WTC11 (cell line): ENCODE measurements at regions not wholly inside any gene's neighbourhood (a gene's known extent, or its start where the extent isn't known, plus 50 kb on each side); places are given as distances from the start of the nearest gene placed in this dataset.

Experiments
- ATAC-seq: fragments of 200-7000 bp; cut with Tn5 transposase; 2 replicates; pipeline ENCODE4 v1.10.0; 2021; ENCODE audit warnings: mild to moderate bottlenecking, moderate library complexity
- CTCF ChIA-PET: fragments of 300-600 bp; sonication (Branson Sonifier 250); formaldehyde crosslinking; loops from one replicate; lab custom pipeline; 2021; ENCODE audit warnings: antibody characterized with exemption; lab: Charles Lee
- POLR2A ChIA-PET: fragments of 350-600 bp; sonication (Branson Sonifier 250); formaldehyde crosslinking; loops from one replicate; lab custom pipeline; 2021; ENCODE audit warnings: antibody characterized with exemption; lab: Charles Lee
- DNase-seq: peaks from one replicate; pipeline ENCODE4 v3.0.0; 2021; ENCODE audit warnings: low spot score
- H3K27ac Mint-ChIP-seq: 2 replicates; pipeline ENCODE4 v1.8.0; 2021; ENCODE audit warnings: mixed read lengths
- H3K27me3 Mint-ChIP-seq: 2 replicates; pipeline ENCODE4 v1.8.0; 2021; ENCODE audit warnings: low read depth, mild to moderate bottlenecking, moderate library complexity, mixed read lengths
- H3K36me3 Mint-ChIP-seq: 2 replicates; pipeline ENCODE4 v1.8.0; 2021; ENCODE audit warnings: mixed read lengths
- H3K4me1 Mint-ChIP-seq: 2 replicates; pipeline ENCODE4 v1.8.0; 2022; ENCODE audit warnings: mixed read lengths
- H3K4me3 Mint-ChIP-seq: 2 replicates; pipeline ENCODE4 v1.8.0; 2021; ENCODE audit warnings: mild to moderate bottlenecking, moderate library complexity, mixed read lengths
- H3K9me3 Mint-ChIP-seq: 2 replicates; pipeline ENCODE4 v1.8.0; 2021; ENCODE audit warnings: mixed read lengths
- AFF4 ChIP-seq: sonication (generic); formaldehyde crosslinking; IDR thresholded peaks from 2 replicates; pipeline ENCODE4 v1.8.1; 2023; ENCODE audit warnings: mild to moderate bottlenecking, missing genetic modification reagents, borderline replicate concordance
- ARID4B ChIP-seq: sonication (generic); formaldehyde crosslinking; IDR thresholded peaks from 2 replicates; pipeline ENCODE4 v1.8.0; 2023; ENCODE audit warnings: missing genetic modification reagents, mild to moderate bottlenecking, borderline replicate concordance
- ATF6 ChIP-seq: sonication (generic); formaldehyde crosslinking; IDR thresholded peaks from 2 replicates; pipeline ENCODE4 v1.8.1; 2023; ENCODE audit warnings: mild to moderate bottlenecking, missing genetic modification reagents
- CBFB ChIP-seq: sonication (generic); formaldehyde crosslinking; IDR thresholded peaks from 2 replicates; pipeline ENCODE4 v1.8.1; 2022; ENCODE audit warnings: mild to moderate bottlenecking, low read depth, missing genetic modification reagents
- CREB1 ChIP-seq: sonication (generic); formaldehyde crosslinking; IDR thresholded peaks from 2 replicates; pipeline ENCODE4 v1.8.0; 2023; ENCODE audit warnings: mild to moderate bottlenecking, missing genetic modification reagents
- CREM ChIP-seq: sonication (generic); formaldehyde crosslinking; IDR thresholded peaks from 2 replicates; pipeline ENCODE4 v1.8.1; 2022; ENCODE audit warnings: mild to moderate bottlenecking, missing genetic modification reagents, moderate library complexity
- ETV6 ChIP-seq: sonication (generic); formaldehyde crosslinking; IDR thresholded peaks from 2 replicates; pipeline ENCODE4 v1.8.1; 2022; ENCODE audit warnings: mild to moderate bottlenecking, missing genetic modification reagents
- GTF2I ChIP-seq: fragments of 250-450 bp; sonication (Bioruptor Pico); conservative IDR thresholded peaks from 2 replicates; pipeline ENCODE4 v1.4.0; 2021; ENCODE audit warnings: mild to moderate bottlenecking
- JUN ChIP-seq: sonication (generic); formaldehyde crosslinking; IDR thresholded peaks from 2 replicates; pipeline ENCODE4 v1.8.0; 2023; ENCODE audit warnings: mild to moderate bottlenecking, missing genetic modification reagents
- MAX ChIP-seq: sonication (generic); formaldehyde crosslinking; IDR thresholded peaks from 2 replicates; pipeline ENCODE4 v1.8.0; 2022; ENCODE audit warnings: mild to moderate bottlenecking, missing genetic modification reagents
- NFATC4 ChIP-seq: fragments of 250-450 bp; sonication (Bioruptor Pico); IDR thresholded peaks from 2 replicates; pipeline ENCODE4 v1.9.0; 2021; ENCODE audit warnings: mild to moderate bottlenecking
- NR3C1 ChIP-seq: sonication (generic); formaldehyde crosslinking; conservative IDR thresholded peaks from 2 replicates; pipeline ENCODE4 v1.8.1; 2023; ENCODE audit warnings: low read depth, mild to moderate bottlenecking, missing genetic modification reagents
- RELA ChIP-seq: sonication (generic); formaldehyde crosslinking; IDR thresholded peaks from 2 replicates; pipeline ENCODE4 v1.8.1; 2022; ENCODE audit warnings: missing genetic modification reagents, mild to moderate bottlenecking, borderline replicate concordance
- RORB ChIP-seq: fragments of 250-450 bp; sonication (Bioruptor Pico); IDR thresholded peaks from 2 replicates; pipeline ENCODE4 v1.9.0; 2021; ENCODE audit warnings: mild to moderate bottlenecking
- SMAD3 ChIP-seq: sonication (generic); formaldehyde crosslinking; IDR thresholded peaks from 2 replicates; pipeline ENCODE4 v1.8.0; 2022; ENCODE audit warnings: missing genetic modification reagents, mild to moderate bottlenecking, borderline replicate concordance
- SMAD4 ChIP-seq: sonication (generic); formaldehyde crosslinking; IDR thresholded peaks from 2 replicates; pipeline ENCODE4 v1.8.0; 2022; ENCODE audit warnings: mild to moderate bottlenecking, missing genetic modification reagents
- SP1 ChIP-seq: sonication (generic); formaldehyde crosslinking; conservative IDR thresholded peaks from 2 replicates; pipeline ENCODE4 v1.8.1; 2022; ENCODE audit warnings: missing genetic modification reagents
- ZNF121 ChIP-seq: sonication (generic); formaldehyde crosslinking; IDR thresholded peaks from 2 replicates; pipeline ENCODE4 v1.8.0; 2023; ENCODE audit warnings: missing genetic modification reagents
- ZNF317 ChIP-seq: sonication (generic); formaldehyde crosslinking; IDR thresholded peaks from 2 replicates; pipeline ENCODE4 v1.8.1; 2023; ENCODE audit warnings: low read depth, mild to moderate bottlenecking, moderate library complexity, missing genetic modification reagents, borderline replicate concordance
- ZNF423 ChIP-seq: fragments of 250-450 bp; sonication (Bioruptor Pico); IDR thresholded peaks from 2 replicates; pipeline ENCODE4 v2.1.2; 2022; ENCODE audit warnings: mild to moderate bottlenecking, moderate library complexity
- ZNF512 ChIP-seq: sonication (generic); formaldehyde crosslinking; IDR thresholded peaks from 2 replicates; pipeline ENCODE4 v1.8.1; 2022; ENCODE audit warnings: missing genetic modification reagents, borderline replicate concordance

GRCh38 chr6:164000276-164000675 is 585.8 kb downstream of the QKI start:
- Mint-ChIP-seq H3K4me3 (no peak overlapping the region), H3K27me3 (no peaks in the 10 kb centered on the region), H3K4me1 (no peaks in the 10 kb centered on the region), H3K27ac (no peak overlapping the region), H3K36me3 (no peaks in the 10 kb centered on the region), H3K9me3 (peaks cover 17% of the 10 kb centered on the region)
- no peak for ATAC-seq
- POLR2A ChIA-PET = no interaction called here
- CTCF ChIA-PET = no interaction called here
- TF ChIP-seq SMAD3 (CRISPR knock-in tag) (no peak), SMAD4 (CRISPR knock-in tag) (no peak), ZNF121 (CRISPR knock-in tag) (no peak), GTF2I (CRISPR knock-in tag) (no peak), RORB (CRISPR knock-in tag) (no peak), RELA (no peak), MAX (CRISPR knock-in tag) (no peak), CREM (CRISPR knock-in tag) (no peak), NFATC4 (CRISPR knock-in tag) (no peak)
- no peak for DNase-seq

GRCh38 chr6:163999475-164000125 is 585.1 kb downstream of the QKI start:
- CTCF ChIA-PET = interaction anchor here (1.1 kb wide), 1 partner anchor 14 kb away, joined by 3 read pairs; no protein-coding TSS in a partner anchor
- no peak for ATAC-seq
- TF ChIP-seq SMAD3 (CRISPR knock-in tag) (no peak), CREM (CRISPR knock-in tag) (no peak), CBFB (no peak), ARID4B (CRISPR knock-in tag) (no peak), ATF6 (CRISPR knock-in tag) (no peak), JUN (CRISPR knock-in tag) (no peak), CREB1 (CRISPR knock-in tag) (no peak), ZNF512 (CRISPR knock-in tag) (no peak), MAX (CRISPR knock-in tag) (no peak), ZNF317 (CRISPR knock-in tag) (no peak), ETV6 (CRISPR knock-in tag) (no peak), AFF4 (CRISPR knock-in tag) (no peak), NR3C1 (CRISPR knock-in tag) (no peak), SP1 (CRISPR knock-in tag) (no peak), ZNF423 (CRISPR knock-in tag) (no peak)

More at GRCh38 chr6:163999475-164000125, 585.1 kb downstream of the QKI start:
- Mint-ChIP-seq H3K4me3 (no peak overlapping the region), H3K36me3 (no peaks in the 10 kb centered on the region), H3K27ac (no peak overlapping the region), H3K9me3 (peaks cover 17% of the 10 kb centered on the region), H3K27me3 (no peaks in the 10 kb centered on the region), H3K4me1 (no peaks in the 10 kb centered on the region)
- POLR2A ChIA-PET = no interaction called here
- DNase-seq = no peak
